BE2C (cell line): ENCODE measurements at regions not wholly inside any gene's neighbourhood (a gene's known extent, or its start where the extent isn't known, plus 50 kb on each side); places are given as distances from the start of the nearest gene placed in this dataset.

ENCODE experiments used
- DNase-seq: peaks from one replicate; pipeline ENCODE4 v3.0.0-alpha.2; 2020
- H3K27me3 ChIP-seq: fragments of 250-450 bp; sonication (Bioruptor Pico); 2 replicates; pipeline ENCODE4 v1.5.1; 2020; ENCODE audit warnings: mild to moderate bottlenecking
- H3K36me3 ChIP-seq: fragments of 250-450 bp; sonication (Bioruptor Pico); 2 replicates; pipeline ENCODE4 v1.5.1; 2020; ENCODE audit warnings: mild to moderate bottlenecking
- H3K4me1 ChIP-seq: fragments of 250-450 bp; sonication (Bioruptor Pico); 2 replicates; pipeline ENCODE4 v1.5.1; 2020
- H3K4me3 ChIP-seq: 2 replicates; pipeline ENCODE4 v1.5.1; 2011; ENCODE audit warnings: low read depth, low read length
- H3K9me3 ChIP-seq: fragments of 250-450 bp; sonication (Bioruptor Pico); 2 replicates; pipeline ENCODE4 v1.5.1; 2020
- TF ChIP-seq, protein P1 (sequence below): IDR thresholded peaks from 2 replicates; pipeline ENCODE4 v1.5.1; 2012; ENCODE audit warnings: mild to moderate bottlenecking, low read depth, low read length

DNA sequence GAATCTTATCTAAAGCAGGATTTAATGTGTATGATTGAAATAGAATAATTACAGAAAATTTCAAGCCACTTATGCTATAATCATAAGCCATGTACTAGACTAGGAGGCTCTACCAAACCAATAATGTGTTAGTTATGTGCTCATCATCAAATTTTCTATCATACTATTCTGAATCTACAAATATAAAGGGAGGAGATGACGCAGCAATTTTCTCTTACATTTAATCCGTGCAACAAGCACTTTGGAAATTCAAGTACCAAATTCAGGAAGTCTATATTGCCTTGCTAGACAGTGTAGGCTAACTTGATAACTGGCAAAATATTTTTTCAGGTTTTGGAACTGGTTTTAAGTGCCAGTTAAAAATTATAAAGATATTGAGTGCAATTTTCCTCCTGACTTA is 283.5 kb downstream of the C4orf33 start:
- Histone ChIP-seq H3K36me3 (no peaks in the 10 kb centered on the region), H3K4me3 (no peak overlapping the region), H3K27me3 (no peaks in the 10 kb centered on the region; the same call in 1 of the 2 replicates), H3K4me1 (no peaks in the 10 kb centered on the region), H3K9me3 (no peaks in the 10 kb centered on the region)
- no peak for DNase-seq
- TF ChIP-seq, protein P1, sequence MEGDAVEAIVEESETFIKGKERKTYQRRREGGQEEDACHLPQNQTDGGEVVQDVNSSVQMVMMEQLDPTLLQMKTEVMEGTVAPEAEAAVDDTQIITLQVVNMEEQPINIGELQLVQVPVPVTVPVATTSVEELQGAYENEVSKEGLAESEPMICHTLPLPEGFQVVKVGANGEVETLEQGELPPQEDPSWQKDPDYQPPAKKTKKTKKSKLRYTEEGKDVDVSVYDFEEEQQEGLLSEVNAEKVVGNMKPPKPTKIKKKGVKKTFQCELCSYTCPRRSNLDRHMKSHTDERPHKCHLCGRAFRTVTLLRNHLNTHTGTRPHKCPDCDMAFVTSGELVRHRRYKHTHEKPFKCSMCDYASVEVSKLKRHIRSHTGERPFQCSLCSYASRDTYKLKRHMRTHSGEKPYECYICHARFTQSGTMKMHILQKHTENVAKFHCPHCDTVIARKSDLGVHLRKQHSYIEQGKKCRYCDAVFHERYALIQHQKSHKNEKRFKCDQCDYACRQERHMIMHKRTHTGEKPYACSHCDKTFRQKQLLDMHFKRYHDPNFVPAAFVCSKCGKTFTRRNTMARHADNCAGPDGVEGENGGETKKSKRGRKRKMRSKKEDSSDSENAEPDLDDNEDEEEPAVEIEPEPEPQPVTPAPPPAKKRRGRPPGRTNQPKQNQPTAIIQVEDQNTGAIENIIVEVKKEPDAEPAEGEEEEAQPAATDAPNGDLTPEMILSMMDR = no peak

DNA sequence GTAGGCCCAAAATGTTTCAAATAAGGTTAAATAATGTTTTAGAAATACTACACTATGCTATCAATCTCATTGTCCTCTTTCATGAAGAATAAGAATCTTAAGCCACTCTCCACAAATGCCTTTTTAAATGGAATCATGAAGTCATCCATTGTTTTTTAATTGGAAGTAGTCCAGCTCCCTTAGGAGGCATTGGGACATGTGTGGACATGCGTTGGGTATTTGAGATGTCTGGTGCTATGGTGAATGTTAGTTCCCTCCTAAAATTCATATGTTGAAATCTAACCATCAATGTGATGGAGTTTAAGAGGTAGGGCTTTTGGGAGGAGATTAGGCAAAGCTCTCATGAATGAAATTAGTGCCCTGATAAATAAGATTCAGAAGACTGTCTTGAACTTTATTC is 289.0 kb downstream of the C4orf33 start:
- no peak for DNase-seq
- Histone ChIP-seq H3K36me3 (no peaks in the 10 kb centered on the region), H3K27me3 (no peaks in the 10 kb centered on the region; the same call in 1 of the 2 replicates), H3K4me1 (no peaks in the 10 kb centered on the region), H3K4me3 (no peak overlapping the region), H3K9me3 (no peaks in the 10 kb centered on the region)
- TF ChIP-seq, protein P1 = no peak

DNA sequence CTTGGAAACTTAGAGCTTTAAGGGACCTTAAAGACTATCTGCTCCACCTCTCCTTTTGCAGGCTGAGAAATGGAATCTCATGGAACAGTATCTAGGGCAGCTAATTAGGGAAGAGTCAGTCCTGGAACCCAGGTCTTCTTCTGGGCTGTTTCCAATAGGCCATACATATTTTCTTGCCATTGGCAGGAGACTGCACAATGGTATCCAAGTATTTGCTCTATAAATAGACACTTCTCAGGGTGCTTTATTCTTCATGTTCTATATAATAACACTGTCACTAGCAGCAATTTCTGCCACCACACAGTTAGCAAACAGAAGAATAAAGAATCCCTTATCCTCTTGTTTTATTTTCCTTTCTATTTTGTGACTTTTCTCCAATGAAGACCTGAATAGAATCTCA is 291.7 kb downstream of the C4orf33 start:
- TF ChIP-seq, protein P1 = no peak
- H3K4me1 ChIP-seq = no peaks in the 10 kb centered on the region
- DNase-seq = no peak
- no peak overlapping the region for H3K4me3 ChIP-seq
- no peaks in the 10 kb centered on the region for H3K9me3 ChIP-seq
- H3K27me3 ChIP-seq = no peaks in the 10 kb centered on the region; the same call in 1 of the 2 replicates
- H3K36me3 ChIP-seq = no peaks in the 10 kb centered on the region

DNA sequence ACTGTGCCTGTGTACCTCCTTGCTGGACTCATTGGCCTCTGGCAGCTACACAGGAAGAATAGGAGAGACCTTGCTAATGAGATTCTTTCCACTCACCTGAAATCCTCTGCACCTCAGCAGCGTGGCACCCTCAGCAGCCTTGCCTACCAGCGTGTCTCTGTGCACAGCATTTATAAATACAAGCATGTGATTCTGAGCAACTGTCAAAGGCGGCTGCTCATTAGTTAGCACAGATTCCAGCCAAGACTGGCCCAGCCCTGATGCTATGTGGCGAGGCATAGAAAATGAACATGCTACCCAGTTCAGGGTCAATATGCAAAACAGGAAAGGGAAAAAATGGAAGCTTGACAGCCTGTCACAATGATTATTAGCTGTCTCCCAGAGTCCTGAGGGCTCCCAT is 298.0 kb downstream of the C4orf33 start:
- H3K4me1 ChIP-seq = no peaks in the 10 kb centered on the region
- H3K27me3 ChIP-seq = no peaks in the 10 kb centered on the region
- no peak for DNase-seq
- TF ChIP-seq, protein P1 = no peak
- H3K9me3 ChIP-seq = no peaks in the 10 kb centered on the region
- H3K36me3 ChIP-seq = no peaks in the 10 kb centered on the region
- H3K4me3 ChIP-seq = no peak overlapping the region

DNA sequence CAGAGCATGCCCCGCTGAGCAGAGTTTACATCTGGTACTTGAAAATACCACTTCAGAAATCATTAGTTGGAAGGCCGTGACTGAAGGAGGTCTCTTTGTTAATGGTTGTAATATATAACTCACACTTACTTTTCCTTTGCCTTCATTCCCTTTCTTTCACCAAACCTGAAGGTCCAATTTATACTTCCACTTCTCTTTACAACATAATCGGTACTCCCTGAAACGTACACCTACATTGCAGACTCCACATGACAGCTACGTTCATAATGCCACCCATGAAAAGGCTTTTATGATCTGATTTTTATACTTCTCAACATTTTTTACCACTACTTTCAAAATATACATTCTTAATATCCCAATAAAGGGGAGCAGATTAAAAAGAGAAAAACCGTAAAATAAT is 298.7 kb downstream of the C4orf33 start:
- no peaks in the 10 kb centered on the region for H3K9me3 ChIP-seq
- no peaks in the 10 kb centered on the region for H3K36me3 ChIP-seq
- no peak overlapping the region for H3K4me3 ChIP-seq
- TF ChIP-seq, protein P1 = no peak
- DNase-seq = no peak
- no peaks in the 10 kb centered on the region for H3K4me1 ChIP-seq
- no peaks in the 10 kb centered on the region for H3K27me3 ChIP-seq

DNA sequence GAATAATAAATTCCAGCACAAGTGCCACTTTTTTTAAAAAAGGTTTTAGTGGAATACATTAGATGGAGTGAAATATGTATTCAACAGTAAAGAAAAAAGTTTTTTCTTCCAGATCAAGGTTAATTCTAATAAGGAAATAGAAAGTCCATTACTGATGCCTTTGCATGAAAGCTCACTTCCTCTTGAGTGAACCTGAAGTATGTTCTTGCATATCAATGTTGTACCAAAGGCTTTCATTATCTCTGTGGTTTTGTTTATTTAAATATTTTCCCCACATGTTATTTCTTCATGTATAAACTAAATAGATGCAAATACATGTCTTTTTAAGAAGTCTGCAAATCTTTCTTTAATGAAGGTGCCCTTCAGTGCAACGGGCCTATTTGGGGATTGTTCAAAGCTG is 307.9 kb downstream of the C4orf33 start:
- no peaks in the 10 kb centered on the region for H3K9me3 ChIP-seq
- TF ChIP-seq, protein P1 = no peak
- no peaks in the 10 kb centered on the region for H3K36me3 ChIP-seq
- no peaks in the 10 kb centered on the region for H3K27me3 ChIP-seq
- no peak for DNase-seq
- H3K4me1 ChIP-seq = no peaks in the 10 kb centered on the region
- no peak overlapping the region for H3K4me3 ChIP-seq
